HepG2 (cell line): ENCODE measurements at regions not wholly inside any gene's neighbourhood (a gene's known extent, or its start where the extent isn't known, plus 50 kb on each side); places are given as distances from the start of the nearest gene placed in this dataset.

ENCODE experiments used
- ATAC-seq: fragments of 200-7000 bp; cut with Tn5 transposase; 3 replicates; pipeline ENCODE4 v1.9.1; 2020; ENCODE audit warnings: mild to moderate bottlenecking, moderate library complexity
- BruUV-seq: library from RNA; stranded (reverse); fragments of 400-500 nt; replicated peaks from 2 replicates; lab custom pipeline; 2021; lab: Mats Ljungman, UMichigan
- CTCF ChIA-PET: fragments of 300-600 bp; formaldehyde crosslinking; extraction: SDS; loops from one replicate; lab custom pipeline; 2021; ENCODE audit warnings: low total read pairs, inconsistent platforms, low intra/inter-chr PET ratio; lab: Yijun Ruan, JAX
- POLR2A ChIA-PET: fragments of 350-600 bp; sonication (Branson Sonifier 250); formaldehyde crosslinking; loops from one replicate; lab custom pipeline; 2020; ENCODE audit warnings: antibody characterized with exemption, inconsistent platforms; lab: Yijun Ruan, JAX
- DNase-seq: peaks from one replicate; pipeline ENCODE4 v3.0.0-alpha.2; 2015; ENCODE audit warnings: low spot score
- FAIRE-seq: peaks from 3 replicates; lab custom pipeline; 2011; peaks lifted over from hg19 to GRCh38; lab: Jason Lieb, UNC
- H2AFZ ChIP-seq: one replicate; pipeline ENCODE4 v1.6.1; 2011; ENCODE audit warnings: low read length, inconsistent platforms
- H3K27ac ChIP-seq: fragments of 300-600 bp; 3 replicates; pipeline ENCODE4 v1.8.0; 2011; ENCODE audit warnings: mixed run types, mild to moderate bottlenecking, mixed read lengths, low read length, inconsistent platforms; ENCODE audit not compliant: insufficient read depth; ENCODE audit errors: extremely low read length
- H3K27me3 ChIP-seq, 2 experiments: fragments of 200-600 bp in 1 of 2; 2 replicates in 1 of 2; 3 replicates in 1 of 2; pipeline versions ENCODE4 v1.6.0 to v1.8.0; 2011; ENCODE audit warnings: low read length in 2 of 2, mild to moderate bottlenecking in 2 of 2, moderate library complexity in 2 of 2, inconsistent platforms in 1 of 2; ENCODE audit not compliant: insufficient read depth in 2 of 2, control insufficient read depth in 1 of 2
- H3K36me3 ChIP-seq, 2 experiments: fragments of 200-600 bp in 1 of 2; replicated peaks in 1 of 2; 2 replicates in 1 of 2; 3 replicates in 1 of 2; pipeline versions ENCODE4 v1.5.1 to v1.8.0; 2011; ENCODE audit warnings: low read length in 2 of 2, inconsistent platforms in 1 of 2; ENCODE audit not compliant: insufficient read depth in 2 of 2, control insufficient read depth in 1 of 2
- H3K4me1 ChIP-seq: 2 replicates; pipeline ENCODE4 v1.5.1; 2012; ENCODE audit warnings: low read length, inconsistent platforms; ENCODE audit not compliant: insufficient read depth
- H3K4me2 ChIP-seq: 2 replicates; pipeline ENCODE4 v1.6.0; 2011; ENCODE audit warnings: low read depth, low read length, inconsistent platforms
- H3K4me3 ChIP-seq, 3 experiments: fragments of 200-600 bp in 1 of 3; sonication (generic), shearing (Covaris generic) in 1 of 3; replicated peaks in 1 of 3; 2 replicates each; pipeline ENCODE4 v1.5.1; 2011 to 2016; ENCODE audit warnings: low read length in 3 of 3, inconsistent platforms in 2 of 3, low read depth in 2 of 3, mild to moderate bottlenecking in 2 of 3, control low read depth in 1 of 3, mixed read lengths in 1 of 3; ENCODE audit not compliant: insufficient read depth in 1 of 3
- H3K79me2 ChIP-seq: one replicate; pipeline ENCODE4 v1.6.1; 2011; ENCODE audit warnings: low read length, inconsistent platforms; ENCODE audit not compliant: insufficient read depth
- H3K9ac ChIP-seq: 2 replicates; pipeline ENCODE4 v1.6.0; 2011; ENCODE audit warnings: mild to moderate bottlenecking, low read depth, low read length, inconsistent platforms; ENCODE audit not compliant: insufficient read depth
- H3K9me3 ChIP-seq: 2 replicates; pipeline ENCODE4 v1.5.1; 2012; ENCODE audit warnings: mild to moderate bottlenecking, low read length
- H4K20me1 ChIP-seq: 2 replicates; pipeline ENCODE4 v1.6.0; 2011; ENCODE audit warnings: inconsistent platforms, mild to moderate bottlenecking, low read length, moderate library complexity; ENCODE audit not compliant: insufficient read depth
- GZF1 ChIP-seq: sonication (generic); formaldehyde crosslinking; IDR thresholded peaks from 2 replicates; pipeline ENCODE4 v1.5.1; 2020; ENCODE audit warnings: mild to moderate bottlenecking, missing genetic modification reagents
- ISL2 ChIP-seq: sonication (generic); formaldehyde crosslinking; IDR thresholded peaks from 2 replicates; pipeline ENCODE4 v1.5.0; 2020; ENCODE audit warnings: missing genetic modification reagents
- MAFK ChIP-seq, 2 experiments: IDR thresholded peaks in 1 of 2; conservative IDR thresholded peaks in 1 of 2; 2 replicates each; pipeline ENCODE4 v1.6.1; 2011; ENCODE audit warnings: improper control_type of control experiment in 2 of 2, low read length in 2 of 2
- MED13 ChIP-seq: sonication (generic); formaldehyde crosslinking; IDR thresholded peaks from 2 replicates; pipeline ENCODE4 v1.5.0; 2020; ENCODE audit warnings: missing genetic modification reagents
- MIER2 ChIP-seq: IDR thresholded peaks from 2 replicates; pipeline ENCODE4 v1.6.1; 2016; ENCODE audit warnings: missing biosample characterization, missing genetic modification reagents
- MTERF4 ChIP-seq: sonication (generic); formaldehyde crosslinking; IDR thresholded peaks from 2 replicates; pipeline ENCODE4 v1.8.0; 2023; ENCODE audit warnings: mild to moderate bottlenecking, missing genetic modification reagents
- MTF2 ChIP-seq: sonication (generic); formaldehyde crosslinking; IDR thresholded peaks from 2 replicates; pipeline ENCODE4 v1.5.0; 2020; ENCODE audit warnings: missing genetic modification reagents, borderline replicate concordance
- PHB2 ChIP-seq: fragments of 450-650 bp; IDR thresholded peaks from 2 replicates; pipeline ENCODE4 v1.6.1; 2018; ENCODE audit not compliant: partially characterized antibody
- PHF5A ChIP-seq: IDR thresholded peaks from one replicate; pipeline ENCODE4 v1.6.1; 2018; ENCODE audit warnings: low read depth, missing genetic modification reagents; ENCODE audit not compliant: unreplicated experiment
- PREB ChIP-seq: sonication (generic); formaldehyde crosslinking; IDR thresholded peaks from 2 replicates; pipeline ENCODE4 v1.4.0; 2020; ENCODE audit warnings: missing genetic modification reagents
- STAT5B ChIP-seq: sonication (generic); formaldehyde crosslinking; IDR thresholded peaks from 2 replicates; pipeline ENCODE4 v1.4.0; 2020; ENCODE audit warnings: missing genetic modification reagents
- TBL1XR1 ChIP-seq: fragments of 150-350 bp; IDR thresholded peaks from 2 replicates; pipeline ENCODE4 v1.6.1; 2014; ENCODE audit warnings: borderline replicate concordance, low read length; ENCODE audit not compliant: partially characterized antibody
- ZNF367 ChIP-seq: sonication (generic); formaldehyde crosslinking; IDR thresholded peaks from 2 replicates; pipeline ENCODE4 v1.4.0; 2020; ENCODE audit warnings: missing genetic modification reagents, borderline replicate concordance
- ZNF644 ChIP-seq: IDR thresholded peaks from 2 replicates; pipeline ENCODE4 v1.6.1; 2016; ENCODE audit warnings: low read depth
- ZNF672 ChIP-seq: sonication (generic); formaldehyde crosslinking; IDR thresholded peaks from 2 replicates; pipeline ENCODE4 v1.8.1; 2022; ENCODE audit warnings: missing genetic modification reagents
- ZSCAN21 ChIP-seq: sonication (generic); formaldehyde crosslinking; IDR thresholded peaks from 2 replicates; pipeline ENCODE4 v1.8.0; 2022; ENCODE audit warnings: mild to moderate bottlenecking, missing genetic modification reagents, moderate library complexity, borderline replicate concordance
- WGBS: methylation state at CpG from one replicate; pipeline ENCODE4 v1.1.6; 2017; ENCODE audit warnings: low lambda C conversion rate; 5-methylcytosine and 5-hydroxymethylcytosine counted together
- in situ Hi-C: cut with HindIII; loops from 2 replicates; pipeline ENCODE4 v1.10.0; 2017; ENCODE audit warnings: low pct_unique_long_range_greater_than_20kb; ENCODE audit not compliant: extremely low pct_ligation_motif_present
- intact Hi-C: fragments of 100-400 bp; cut with micrococcal nuclease; formaldehyde crosslinking; loops from one replicate; pipeline ENCODE4 v1.10.0; 2022; ENCODE audit not compliant: unreplicated experiment

- Histone ChIP-seq H3K79me2 (no peaks in the 10 kb centered on the region), H4K20me1 (no peaks in the 10 kb centered on the region), H3K36me3 (no peaks in the 10 kb centered on the region), H3K27ac (no peak overlapping the region), H2AFZ (no peak overlapping the region)
- no TSS peak for BruUV-seq
- ChIA-PET POLR2A (no interaction called here), CTCF (no interaction called here)
- intact Hi-C loops (no loop called here), in situ Hi-C loops (no loop called here)
- no peak for FAIRE-seq
- under 1% methylated on average over 3 of the region's 3 CpGs for WGBS
- TF ChIP-seq ZSCAN21 (CRISPR knock-in tag): no peak
- no peak for TF ChIP-seq STAT5B (CRISPR knock-in tag)
- TF ChIP-seq ZNF367: no peak
- no peak for TF ChIP-seq MIER2 (CRISPR knock-in tag)
- TF ChIP-seq GZF1 (CRISPR knock-in tag): no peak
- no peak for TF ChIP-seq ZNF672
- TF ChIP-seq MTF2 (CRISPR knock-in tag): no peak
- no peak for TF ChIP-seq PREB (CRISPR knock-in tag)
- TF ChIP-seq TBL1XR1: no peak
- TF ChIP-seq PHB2: no peak
- TF ChIP-seq ISL2 (CRISPR knock-in tag): no peak
- TF ChIP-seq PHF5A (CRISPR knock-in tag): no peak
- TF ChIP-seq MED13 (CRISPR knock-in tag): no peak
- no peak for TF ChIP-seq ZNF644
- no peak for TF ChIP-seq MAFK (conservative IDR thresholded peaks at IDR 0.05 in 1 of 2, IDR thresholded peaks at IDR 0.05 in 1 of 2; ENCODE audit: low read length in 2 of 2)
- no peak for TF ChIP-seq MTERF4 (CRISPR knock-in tag)
- TF ChIP-seq, all 625 proteins: peak for 0
- ATAC-seq (no peak), DNase-seq (no peak)
- Histone ChIP-seq H3K4me3 (no peak overlapping the region), H3K4me1 (no peaks in the 10 kb centered on the region), H3K27me3 (no peaks in the 10 kb centered on the region), H3K9me3 (no peaks in the 10 kb centered on the region), H3K4me2 (no peak overlapping the region), H3K9ac (no peak overlapping the region)
Observed at GRCh38 chr11:110988671-110989070, 256.9 kb upstream of the POU2AF2 start.
